WTC11 (cell line): ENCODE measurements at regions not wholly inside any gene's neighbourhood (a gene's known extent, or its start where the extent isn't known, plus 50 kb on each side); places are given as distances from the start of the nearest gene placed in this dataset.

Experiments
- CTCF ChIP-seq: fragments of 200-600 bp; IDR thresholded peaks from 2 replicates; pipeline ENCODE4 v1.8.0; 2022; ENCODE audit warnings: antibody characterized with exemption
- ETV6 ChIP-seq: sonication (generic); formaldehyde crosslinking; IDR thresholded peaks from 2 replicates; pipeline ENCODE4 v1.8.1; 2022; ENCODE audit warnings: mild to moderate bottlenecking, missing genetic modification reagents
- IRF2 ChIP-seq: sonication (generic); formaldehyde crosslinking; IDR thresholded peaks from 2 replicates; pipeline ENCODE4 v1.8.0; 2022; ENCODE audit warnings: low read depth, missing genetic modification reagents, borderline replicate concordance
- NR2C2 ChIP-seq: sonication (generic); formaldehyde crosslinking; IDR thresholded peaks from 2 replicates; pipeline ENCODE4 v1.8.0; 2022; ENCODE audit warnings: mild to moderate bottlenecking, missing genetic modification reagents
- SMAD3 ChIP-seq: sonication (generic); formaldehyde crosslinking; IDR thresholded peaks from 2 replicates; pipeline ENCODE4 v1.8.0; 2022; ENCODE audit warnings: missing genetic modification reagents, mild to moderate bottlenecking, borderline replicate concordance
- ZBTB43 ChIP-seq: sonication (generic); formaldehyde crosslinking; IDR thresholded peaks from 2 replicates; pipeline ENCODE4 v1.8.1; 2023; ENCODE audit warnings: mild to moderate bottlenecking, missing genetic modification reagents
- TF ChIP-seq, protein P1 (sequence below): sonication (generic); formaldehyde crosslinking; IDR thresholded peaks from 2 replicates; pipeline ENCODE4 v1.8.0; 2023; ENCODE audit warnings: mild to moderate bottlenecking, missing genetic modification reagents

GRCh38 chr12:59082952-59083351, 162.6 kb upstream of the LRIG3 start:
- TF ChIP-seq, protein P1, sequence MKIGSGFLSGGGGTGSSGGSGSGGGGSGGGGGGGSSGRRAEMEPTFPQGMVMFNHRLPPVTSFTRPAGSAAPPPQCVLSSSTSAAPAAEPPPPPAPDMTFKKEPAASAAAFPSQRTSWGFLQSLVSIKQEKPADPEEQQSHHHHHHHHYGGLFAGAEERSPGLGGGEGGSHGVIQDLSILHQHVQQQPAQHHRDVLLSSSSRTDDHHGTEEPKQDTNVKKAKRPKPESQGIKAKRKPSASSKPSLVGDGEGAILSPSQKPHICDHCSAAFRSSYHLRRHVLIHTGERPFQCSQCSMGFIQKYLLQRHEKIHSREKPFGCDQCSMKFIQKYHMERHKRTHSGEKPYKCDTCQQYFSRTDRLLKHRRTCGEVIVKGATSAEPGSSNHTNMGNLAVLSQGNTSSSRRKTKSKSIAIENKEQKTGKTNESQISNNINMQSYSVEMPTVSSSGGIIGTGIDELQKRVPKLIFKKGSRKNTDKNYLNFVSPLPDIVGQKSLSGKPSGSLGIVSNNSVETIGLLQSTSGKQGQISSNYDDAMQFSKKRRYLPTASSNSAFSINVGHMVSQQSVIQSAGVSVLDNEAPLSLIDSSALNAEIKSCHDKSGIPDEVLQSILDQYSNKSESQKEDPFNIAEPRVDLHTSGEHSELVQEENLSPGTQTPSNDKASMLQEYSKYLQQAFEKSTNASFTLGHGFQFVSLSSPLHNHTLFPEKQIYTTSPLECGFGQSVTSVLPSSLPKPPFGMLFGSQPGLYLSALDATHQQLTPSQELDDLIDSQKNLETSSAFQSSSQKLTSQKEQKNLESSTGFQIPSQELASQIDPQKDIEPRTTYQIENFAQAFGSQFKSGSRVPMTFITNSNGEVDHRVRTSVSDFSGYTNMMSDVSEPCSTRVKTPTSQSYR (CRISPR knock-in tag): no peak
- TF ChIP-seq NR2C2 (CRISPR knock-in tag) (no peak), CTCF (no peak), ZBTB43 (CRISPR knock-in tag) (no peak), IRF2 (no peak), SMAD3 (CRISPR knock-in tag) (no peak), ETV6 (CRISPR knock-in tag) (no peak)
